ENCODE measurements at regions not wholly inside any gene's neighbourhood (a gene's known extent, or its start where the extent isn't known, plus 50 kb on each side); places are given as distances from the start of the nearest gene placed in this dataset.

DNA sequence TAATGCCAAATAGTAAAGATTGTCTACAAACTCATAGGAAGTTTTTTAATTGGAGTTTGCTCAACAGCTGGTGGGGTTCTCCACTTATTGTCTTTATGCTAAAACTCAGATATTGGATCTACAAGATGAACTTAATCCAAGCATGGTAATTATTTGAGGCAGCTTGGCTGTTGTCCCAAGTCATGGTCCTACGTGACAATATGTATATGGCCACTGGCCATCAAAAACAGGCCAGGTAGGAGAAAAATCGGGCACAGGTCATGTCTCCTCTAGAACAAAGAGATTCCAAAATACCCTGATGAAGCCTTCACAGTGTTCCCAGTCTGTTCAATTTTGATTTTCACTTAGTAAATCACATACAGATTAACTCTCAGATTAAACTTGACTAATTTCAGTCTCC lies 606.4 kb downstream of the TNS3 start:
- DNase-seq = no peak

DNA sequence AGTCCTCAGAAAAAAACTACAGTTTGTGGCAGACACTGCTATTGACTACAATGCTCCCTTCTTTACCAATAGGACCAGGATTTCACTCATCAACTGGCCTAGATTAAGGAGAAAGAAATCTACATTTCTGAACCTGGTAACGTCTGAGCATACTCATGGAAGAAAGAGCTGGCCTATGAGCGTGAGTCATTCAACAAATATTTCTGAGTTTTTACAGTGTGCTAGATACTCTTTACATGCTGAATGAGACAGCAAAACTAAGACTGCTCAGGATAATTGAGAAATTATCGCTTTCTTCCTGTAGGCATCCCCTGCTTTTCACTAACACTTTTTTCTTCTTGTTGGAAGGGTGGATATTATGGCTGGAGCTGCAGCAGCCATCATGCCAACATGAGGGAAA lies 609.7 kb downstream of the TNS3 start:
- no peak for DNase-seq

DNA sequence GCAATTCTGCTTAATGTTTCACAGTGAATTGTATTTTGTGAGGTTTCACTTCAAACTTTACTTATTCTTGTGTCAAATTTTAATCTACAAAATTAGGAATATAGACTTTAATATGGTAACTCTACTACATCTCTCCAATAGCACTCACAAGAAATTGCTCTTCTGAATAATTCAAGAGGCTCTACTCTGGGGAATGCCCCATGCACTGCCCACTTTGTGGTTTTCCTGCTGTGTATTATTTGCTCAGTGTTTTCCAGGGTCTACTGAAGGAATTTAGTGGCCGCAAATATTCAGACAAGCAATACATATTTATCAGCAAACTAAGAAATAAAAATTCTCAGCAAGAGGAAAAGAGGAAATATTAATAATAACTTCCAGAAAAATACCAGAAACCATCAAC lies 611.4 kb downstream of the TNS3 start:
- no peak for DNase-seq

DNA sequence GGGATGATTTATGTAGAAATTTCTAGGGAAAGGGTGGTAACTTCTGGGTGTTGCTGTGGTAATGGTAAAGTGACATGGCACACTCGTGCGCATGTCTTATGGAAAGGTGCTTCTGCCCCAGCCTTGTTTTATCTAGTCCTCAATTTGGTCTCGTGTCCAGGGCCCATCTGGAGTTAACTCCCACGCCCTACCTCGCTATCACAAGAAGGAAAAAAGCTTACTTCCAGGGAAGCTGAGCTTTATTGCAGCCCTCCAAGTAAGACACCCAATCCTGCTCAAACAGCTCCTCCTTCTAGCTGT lies 611.8 kb downstream of the TNS3 start:
- DNase-seq = no peak

DNA sequence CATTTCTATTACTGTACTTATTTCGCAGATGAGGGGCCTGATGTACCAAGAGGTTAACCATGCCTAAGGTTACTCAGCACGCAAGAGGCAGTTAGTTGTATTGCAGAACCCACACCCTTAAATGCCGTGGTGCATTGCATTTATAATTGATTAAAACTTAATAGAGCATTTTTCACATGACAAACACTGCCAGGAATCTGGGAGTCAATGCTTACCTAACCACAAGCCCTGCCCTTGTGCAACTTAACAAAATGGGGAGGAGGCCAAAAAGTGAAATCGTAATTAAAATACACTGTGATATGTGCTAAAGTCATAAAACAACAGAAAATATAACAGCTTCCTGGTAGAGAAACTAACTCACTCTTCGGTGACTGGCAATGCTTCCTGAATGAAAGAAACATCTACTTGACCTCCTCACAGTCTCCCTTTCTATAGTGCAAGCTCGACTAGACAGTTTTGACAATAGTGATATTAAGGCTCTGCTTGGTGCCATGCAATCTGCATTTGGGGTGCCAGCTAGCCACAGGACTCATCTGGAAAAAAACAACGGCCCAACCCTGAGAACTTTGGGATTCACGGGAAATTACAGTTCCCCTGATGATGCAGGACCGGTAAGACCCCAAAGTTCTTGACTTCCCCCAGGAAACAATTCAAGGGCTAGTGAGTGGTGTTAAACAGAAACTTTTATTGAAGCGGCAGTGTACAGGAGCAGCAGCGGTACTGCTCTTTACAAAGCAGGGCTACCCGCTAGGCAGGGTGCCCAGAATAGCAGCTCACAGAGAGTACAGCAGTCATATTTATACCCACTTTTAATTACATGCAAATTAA lies 612.4 kb downstream of the TNS3 start:
- DNase-seq = no peak

DNA sequence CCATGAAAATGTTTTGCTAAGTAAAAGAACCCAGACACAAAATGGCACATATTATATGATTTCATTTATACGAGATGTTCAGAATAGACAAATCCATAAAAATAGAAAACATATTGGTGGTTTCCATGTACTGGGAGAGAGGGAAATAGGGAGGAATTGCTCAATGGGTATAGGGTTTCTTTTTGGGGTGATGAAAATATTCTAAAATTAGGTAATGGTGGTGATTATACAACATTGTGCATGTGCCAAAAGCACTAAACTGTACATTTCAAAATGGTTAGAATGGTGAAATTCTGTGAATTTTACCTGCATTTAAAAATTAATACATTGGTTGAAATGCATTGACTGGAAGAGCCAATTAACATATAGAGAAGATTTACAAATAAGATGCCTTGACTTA lies 613.9 kb downstream of the TNS3 start:
- no peak for DNase-seq

DNA sequence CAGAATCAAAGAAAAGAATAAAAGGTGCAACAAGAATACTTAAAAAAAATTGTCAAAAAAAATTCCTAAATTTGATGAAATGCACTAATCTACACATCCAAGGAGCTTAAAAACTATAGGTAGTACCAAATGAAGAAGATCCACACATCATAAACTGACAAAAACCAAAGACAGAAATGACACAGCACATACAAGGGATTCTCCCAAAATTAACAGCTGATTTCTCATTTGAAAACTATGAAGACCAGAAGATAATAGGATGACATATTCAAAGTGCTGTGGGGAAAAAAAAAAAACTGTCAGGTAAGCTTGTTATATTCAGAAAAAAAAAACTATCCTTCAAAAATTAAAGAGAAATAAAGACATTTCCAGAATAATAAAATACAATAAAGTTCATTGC lies 618.2 kb downstream of the TNS3 start:
- no peak for DNase-seq

DNA sequence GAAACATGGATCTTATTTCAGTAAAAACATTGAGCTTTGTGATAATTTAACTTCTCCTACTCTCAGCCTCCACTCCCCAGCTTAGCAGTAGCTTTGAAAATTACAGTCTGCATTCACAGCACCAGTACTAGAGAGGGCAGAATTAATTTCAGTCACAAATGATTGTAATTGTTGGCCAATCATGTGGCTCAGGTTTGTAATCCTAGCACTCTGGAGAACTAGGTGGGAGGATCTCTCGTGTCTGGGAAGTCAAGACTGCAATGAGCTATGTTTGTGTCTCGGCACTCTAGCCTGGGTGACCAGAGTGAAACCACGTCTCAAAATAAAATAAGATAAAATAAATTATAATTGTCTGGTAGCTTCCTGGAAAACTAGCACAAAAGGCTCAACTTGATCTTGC lies 620.9 kb downstream of the TNS3 start:
- DNase-seq = no peak

DNA sequence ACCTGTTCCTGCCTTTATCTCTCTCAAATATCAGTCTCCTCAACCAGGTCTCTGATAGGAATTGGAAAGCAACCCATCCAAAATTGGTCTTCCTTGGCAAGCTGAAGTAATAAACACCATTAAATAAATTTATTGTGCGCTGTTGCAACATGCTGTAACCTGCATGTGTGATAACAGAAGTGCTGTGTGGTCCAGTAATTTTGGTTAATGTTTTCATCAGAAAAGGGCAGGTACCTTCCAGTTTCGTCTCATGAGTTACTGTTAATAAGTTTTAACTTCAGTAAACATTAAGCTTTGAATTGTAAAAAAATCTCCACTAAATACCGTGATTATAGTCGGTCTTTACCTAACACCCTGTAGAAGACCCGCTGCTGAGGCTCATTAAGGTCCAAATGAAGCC lies 624.7 kb downstream of the TNS3 start:
- DNase-seq = no peak

DNA sequence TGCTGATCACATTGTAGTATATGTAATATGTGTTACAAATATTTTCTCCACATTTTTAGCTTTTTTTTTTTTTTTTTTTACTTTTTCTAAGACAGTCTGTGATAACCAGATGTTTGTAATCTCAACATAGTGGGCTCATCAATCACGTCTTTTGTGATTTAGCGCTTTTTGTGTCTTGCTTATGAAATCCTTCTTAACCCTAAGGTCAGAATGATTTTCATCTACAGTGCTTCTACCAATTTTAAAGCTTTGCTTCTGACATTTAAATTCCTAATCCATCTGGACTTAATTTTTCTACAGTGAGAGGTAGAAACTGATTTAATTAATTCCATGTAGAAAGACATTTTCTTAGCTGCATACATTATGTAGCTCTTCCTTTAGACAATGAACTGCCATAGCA lies 626.4 kb downstream of the TNS3 start:
- no peak for DNase-seq

DNA sequence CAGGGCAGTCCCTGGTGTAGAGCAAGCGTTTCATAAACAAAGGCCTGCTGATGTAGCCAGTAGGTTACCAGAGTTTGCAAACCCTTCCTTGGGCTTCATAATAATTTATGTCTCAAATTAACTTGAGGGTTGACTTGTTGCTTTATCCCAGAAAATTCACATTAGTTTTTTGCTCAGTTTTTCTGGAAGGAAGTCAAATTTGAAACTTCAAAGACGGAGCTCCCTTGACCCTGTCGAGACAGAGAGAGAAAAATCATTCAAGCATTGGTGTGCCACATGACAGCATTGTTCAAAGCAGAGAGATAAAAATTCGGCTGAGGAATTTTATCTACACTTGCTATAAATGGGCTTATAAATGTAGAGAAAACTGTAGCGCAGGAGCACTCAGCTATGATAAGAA lies 627.7 kb downstream of the TNS3 start:
- no peak for DNase-seq

DNA sequence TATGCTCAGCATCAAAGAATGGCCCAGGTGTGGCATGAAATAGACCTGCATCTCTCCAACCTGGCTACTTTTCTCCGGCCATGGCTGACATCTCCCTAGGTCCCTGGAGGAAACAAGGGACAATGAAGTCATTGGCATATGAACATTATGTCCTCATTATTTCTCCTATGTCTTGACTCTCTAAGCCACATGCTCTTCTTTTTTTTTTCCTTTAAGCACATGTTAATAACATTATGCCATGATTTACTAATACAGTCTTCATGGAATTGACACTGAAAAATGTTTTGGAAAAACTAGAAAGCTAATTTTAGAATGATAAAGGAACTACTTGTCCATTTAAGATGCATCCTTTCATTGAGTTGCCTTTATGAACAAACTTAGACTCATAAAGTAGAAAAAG lies 628.9 kb downstream of the TNS3 start:
- no peak for DNase-seq

DNA sequence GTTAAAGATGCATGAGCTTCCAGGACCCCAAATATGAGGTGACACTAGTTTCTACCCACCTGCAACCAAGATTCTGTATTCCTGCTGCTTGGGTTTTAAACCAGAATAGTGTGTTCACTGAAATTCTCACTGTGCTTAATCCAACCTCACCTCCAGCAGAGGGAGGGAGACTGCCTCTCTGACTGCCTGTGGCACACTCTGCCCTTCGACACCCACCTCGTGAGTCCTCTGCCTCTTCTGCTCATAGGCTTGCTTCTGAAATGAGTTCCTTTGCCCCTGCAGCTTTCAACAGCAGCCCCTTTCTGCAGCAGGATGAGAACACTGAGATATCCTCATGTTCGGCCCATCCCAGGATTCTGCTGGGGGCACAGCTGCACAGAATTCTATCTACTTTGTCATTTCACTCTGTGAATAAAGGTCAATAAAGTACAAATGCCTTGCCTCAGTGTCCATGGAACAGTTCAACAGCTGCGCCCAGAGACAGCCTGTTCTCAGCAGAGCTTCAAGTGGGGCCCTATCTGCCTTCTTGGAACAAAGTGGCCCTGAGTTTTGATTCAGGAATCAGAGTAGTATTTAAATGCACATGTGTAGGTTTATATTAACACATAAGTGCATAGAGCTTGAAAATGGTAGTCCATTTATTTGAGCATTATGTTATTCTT lies 632.5 kb downstream of the TNS3 start:
- no peak for DNase-seq

DNA sequence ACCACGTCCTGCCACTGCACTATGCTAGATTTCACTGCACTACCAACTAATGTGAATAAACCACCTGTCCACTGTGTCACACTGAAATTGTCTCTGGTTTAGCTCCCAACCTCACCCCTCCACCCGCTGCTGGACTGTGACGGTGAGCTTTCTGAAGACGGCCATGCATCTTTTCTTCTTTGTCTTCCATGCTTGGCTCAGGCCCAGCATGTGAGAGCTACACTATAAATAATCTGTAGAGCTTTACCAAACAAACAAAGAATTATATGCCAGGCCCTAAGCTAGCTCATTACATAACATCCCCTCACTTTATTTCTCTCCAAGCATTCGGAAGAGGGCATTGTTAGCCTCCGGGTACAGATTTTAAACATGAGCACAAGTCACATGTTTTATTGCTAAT lies 633.2 kb downstream of the TNS3 start:
- no peak for DNase-seq

DNA sequence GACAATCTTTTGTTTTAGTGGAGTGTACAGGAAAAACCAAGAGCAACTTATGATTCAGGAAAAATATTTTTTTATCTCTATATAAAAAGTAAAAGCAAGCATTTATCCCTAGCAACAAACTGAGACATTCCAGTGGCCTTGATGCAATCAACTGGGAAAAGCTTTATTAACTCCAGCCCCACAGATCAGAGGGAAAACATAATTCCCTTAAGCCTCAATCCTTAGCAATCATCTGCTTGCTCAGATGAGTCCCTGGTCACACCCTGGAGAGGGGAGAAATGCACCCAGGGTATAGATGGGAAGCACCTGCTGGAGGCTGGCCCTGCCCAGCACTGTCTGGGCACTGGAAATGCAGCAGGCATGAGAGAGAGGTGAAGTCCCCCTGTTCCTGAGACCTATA lies 636.6 kb downstream of the TNS3 start:
- DNase-seq = no peak

DNA sequence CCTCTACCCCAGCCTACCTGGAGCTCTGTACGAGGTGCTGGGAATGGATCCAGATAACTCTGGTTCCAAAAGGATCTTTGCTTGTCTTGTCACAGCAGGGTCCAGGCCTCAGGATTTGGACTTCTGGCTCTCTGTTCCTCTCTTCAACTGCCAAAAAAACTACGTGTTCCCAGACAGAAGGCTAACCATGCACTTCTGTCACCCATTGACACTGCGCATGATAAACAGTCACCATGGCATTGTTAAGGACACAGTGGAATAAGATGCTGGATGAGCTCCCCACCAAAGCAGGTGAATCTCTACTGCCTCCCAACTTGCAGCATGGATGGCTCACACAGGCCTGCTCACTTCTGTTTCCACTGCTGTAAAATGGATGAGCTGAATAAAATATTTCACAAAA lies 637.9 kb downstream of the TNS3 start:
- no peak for DNase-seq

DNA sequence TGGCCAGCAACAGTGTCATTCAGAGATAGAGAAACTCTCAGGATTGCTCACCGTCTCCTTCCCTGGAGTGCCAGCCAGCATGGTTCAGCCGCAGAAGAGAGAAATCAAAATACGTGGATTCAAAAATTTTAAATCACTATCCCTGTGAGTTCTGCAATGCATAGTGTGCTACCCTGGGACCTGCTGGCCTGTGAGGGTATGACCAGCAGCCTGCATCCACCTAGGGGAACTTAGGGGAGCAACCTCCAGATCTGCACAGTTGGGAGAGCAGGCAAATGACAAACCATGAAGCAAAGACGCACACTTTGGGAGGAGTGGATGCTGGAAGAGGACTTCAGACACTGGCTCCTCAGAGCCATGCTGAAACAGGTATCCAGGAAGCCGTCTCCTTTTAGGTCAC lies 639.3 kb downstream of the TNS3 start:
- no peak for DNase-seq

DNA sequence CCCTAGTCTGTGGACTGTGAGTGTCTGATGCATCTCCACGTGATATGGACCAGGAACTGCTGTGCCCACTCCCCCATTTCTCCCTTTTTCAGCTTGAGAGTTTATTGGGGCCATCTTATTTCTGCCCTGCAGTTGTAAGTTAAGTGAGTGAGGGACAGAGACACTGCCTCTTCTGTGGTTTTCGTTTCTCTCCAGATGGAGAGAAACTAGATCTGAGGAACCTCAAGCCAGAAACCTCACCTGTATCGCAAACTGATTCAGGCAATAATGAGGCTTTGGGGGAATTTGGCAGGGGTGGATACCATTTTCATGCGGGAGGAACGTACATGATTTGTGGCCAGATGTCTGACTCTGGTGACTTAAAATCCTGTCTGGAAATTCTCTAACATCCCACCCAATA lies 641.7 kb downstream of the TNS3 start:
- no peak for DNase-seq

DNA sequence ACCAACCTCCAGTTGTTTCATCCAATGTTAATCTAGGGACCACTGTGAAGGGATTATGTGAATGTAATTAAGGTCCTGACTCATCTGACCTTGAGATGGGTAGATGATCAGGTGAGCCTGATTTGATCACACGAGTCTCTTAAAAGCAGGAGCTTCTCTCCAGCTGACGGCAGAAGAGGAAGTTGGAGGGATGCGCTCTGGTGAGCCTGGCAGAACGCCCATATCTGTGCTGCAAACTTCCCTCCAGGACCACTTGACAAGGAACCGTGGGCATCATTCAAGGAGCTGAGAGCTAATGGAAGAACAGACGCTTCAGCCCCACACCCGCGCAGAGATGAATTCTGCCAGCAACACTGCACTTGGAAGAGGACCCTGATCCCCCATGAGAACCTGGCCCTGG lies 642.4 kb downstream of the TNS3 start:
- DNase-seq = no peak

DNA sequence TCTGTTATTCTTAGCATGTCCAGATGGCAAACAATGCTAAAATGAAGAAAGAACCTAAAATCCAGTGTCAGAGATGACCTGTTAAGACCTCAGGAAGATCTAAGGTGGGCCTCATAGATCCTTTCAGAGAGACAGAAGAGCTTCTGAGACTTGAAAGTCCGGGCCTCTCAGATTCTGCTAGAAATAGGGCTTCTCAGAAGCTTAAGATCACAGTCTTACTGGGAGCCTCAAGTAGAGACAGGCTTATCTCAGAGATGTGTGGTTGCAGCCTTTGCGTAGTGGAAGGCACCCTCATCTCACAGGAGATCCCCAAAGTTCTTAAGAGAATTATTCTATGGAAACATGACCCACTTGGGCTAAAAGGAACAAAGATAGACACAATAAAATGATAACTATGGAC lies 642.8 kb downstream of the TNS3 start:
- DNase-seq = no peak

DNA sequence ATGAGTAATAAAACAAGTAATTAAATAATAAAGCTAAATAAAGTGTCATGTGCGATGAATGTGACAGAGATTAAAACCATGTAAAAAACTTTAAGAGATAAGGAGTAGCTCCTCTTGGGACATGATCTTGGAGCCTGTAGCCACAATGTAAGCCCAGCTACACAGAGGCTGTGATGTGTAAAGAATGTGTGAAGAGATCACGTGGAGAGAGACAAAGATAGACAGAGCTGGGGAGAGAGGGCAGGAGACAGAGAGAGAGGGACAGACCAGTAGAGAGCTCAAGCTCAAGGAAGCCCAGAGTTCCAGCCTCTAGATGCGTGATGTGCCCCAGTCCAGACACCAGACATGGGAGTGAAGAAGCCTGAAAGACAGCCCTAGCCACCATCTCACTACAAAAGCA lies 644.1 kb downstream of the TNS3 start:
- DNase-seq = no peak

DNA sequence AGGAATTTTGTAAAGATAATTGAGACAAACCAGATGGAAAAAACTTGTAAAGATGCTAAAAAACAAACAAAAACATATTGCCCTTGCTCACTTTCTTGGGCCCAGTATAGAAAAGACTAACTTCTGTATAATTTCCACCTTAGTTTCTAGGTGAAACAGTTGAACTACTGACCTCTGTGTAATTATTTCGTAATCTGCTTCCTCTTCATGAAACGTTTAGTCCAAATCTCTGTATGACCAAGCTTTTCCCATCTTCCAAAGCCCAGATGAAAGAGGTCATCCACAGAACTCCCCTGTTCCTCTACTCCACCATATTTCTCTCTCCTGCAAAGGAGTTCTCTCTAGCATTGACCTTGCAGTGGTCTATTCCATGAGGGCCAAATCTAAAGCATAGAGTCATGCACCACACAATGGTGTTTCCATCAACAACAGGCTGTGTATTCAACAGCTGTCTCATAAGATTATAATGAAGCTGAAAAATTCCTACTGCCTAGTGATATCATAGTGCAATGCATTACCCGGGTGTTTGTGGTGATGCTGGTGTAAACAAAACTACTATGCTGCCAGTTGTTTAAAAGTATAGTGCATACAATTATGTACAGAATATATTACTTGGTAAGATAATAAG lies 647.6 kb downstream of the TNS3 start:
- DNase-seq = no peak

DNA sequence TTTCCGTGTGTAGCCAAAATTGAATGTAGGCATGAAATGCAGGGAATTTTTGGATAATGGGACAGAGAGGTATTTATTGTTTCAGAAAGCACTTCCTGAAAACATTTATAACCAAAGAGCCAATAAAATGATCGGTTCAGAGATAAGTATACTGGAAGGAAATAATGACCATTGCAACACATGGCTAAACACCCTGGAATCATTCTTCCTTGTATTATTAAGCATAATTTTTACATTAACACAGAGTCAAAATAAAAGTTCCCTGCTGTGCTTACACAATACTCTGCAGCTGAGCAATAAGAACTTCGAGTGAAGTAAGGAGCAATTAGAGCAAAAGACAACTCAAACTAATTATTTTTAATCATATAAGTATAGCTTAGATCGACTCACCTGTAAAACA lies 648.3 kb downstream of the TNS3 start:
- DNase-seq = no peak

DNA sequence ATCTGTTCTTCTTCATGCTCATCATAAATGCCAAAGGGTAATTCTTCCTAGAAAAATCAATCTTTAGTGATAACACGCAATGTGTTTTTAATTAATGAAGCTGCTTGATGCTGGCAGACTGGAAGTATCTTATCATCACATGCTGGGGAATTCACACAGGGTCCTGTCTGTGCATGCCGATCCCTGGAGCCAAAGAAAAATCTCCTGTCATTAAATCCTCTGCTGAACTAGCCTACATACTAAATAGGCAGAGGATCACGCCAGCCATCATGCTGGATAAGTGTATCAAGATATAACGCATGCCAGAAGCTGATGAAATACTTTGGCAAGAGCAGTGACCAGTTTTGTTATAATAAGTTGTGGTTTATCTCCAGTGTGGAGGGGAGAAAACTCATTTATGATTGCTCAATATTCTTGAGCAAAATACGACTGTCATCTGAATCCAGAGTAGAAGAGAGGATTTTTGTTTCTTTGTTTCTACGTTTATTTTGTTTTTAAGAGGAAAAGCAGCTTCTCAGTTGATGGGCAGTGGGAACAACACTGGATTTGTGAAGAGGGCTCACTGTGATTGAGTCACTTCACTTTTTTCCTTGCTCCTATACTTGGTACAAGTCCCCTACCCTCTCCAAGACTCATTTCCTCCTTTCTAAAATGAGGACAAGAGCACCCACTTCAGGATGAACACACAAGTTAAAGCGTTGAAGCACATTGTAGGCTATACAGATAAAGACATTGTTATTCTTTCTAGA lies 649.1 kb downstream of the TNS3 start:
- no peak for DNase-seq
